Kidney (tissue), 13 donors: ENCODE measurements at regions not wholly inside any gene's neighbourhood (a gene's known extent, or its start where the extent isn't known, plus 50 kb on each side); places are given as distances from the start of the nearest gene placed in this dataset.

Experiments
- DNase-seq, 5 donors: peaks; one replicate each; pipeline ENCODE4 v3.0.0-alpha.2; 2013 to 2020
- FAIRE-seq: peaks from 2 replicates; lab custom pipeline; 2012; peaks lifted over from hg19 to GRCh38; lab: Jason Lieb, UNC
- H3K27ac ChIP-seq, 2 donors: one replicate each; pipeline ENCODE4 v1.7.0; 2013; ENCODE audit warnings: low read depth in 2 of 2, low read length in 2 of 2, inconsistent platforms in 1 of 2
- H3K27me3 ChIP-seq: one replicate; pipeline ENCODE4 v1.7.1; 2013; ENCODE audit warnings: low read length, inconsistent platforms; ENCODE audit not compliant: control insufficient read depth, insufficient read depth
- H3K36me3 ChIP-seq, 3 donors: one replicate each; pipeline versions ENCODE4 v1.7.0 to v1.7.1; 2013; ENCODE audit warnings: low read length in 3 of 3, control low read depth in 1 of 3, inconsistent platforms in 1 of 3; ENCODE audit not compliant: insufficient read depth in 3 of 3, control insufficient read depth in 2 of 3
- H3K4me1 ChIP-seq, 3 donors: one replicate each; pipeline versions ENCODE4 v1.7.0 to v1.7.1; 2013; ENCODE audit warnings: low read length in 3 of 3, inconsistent platforms in 1 of 3, low read depth in 1 of 3; ENCODE audit not compliant: control insufficient read depth in 2 of 3, insufficient read depth in 2 of 3
- H3K4me3 ChIP-seq, 3 donors: one replicate each; pipeline versions ENCODE4 v1.7.0 to v1.8.1; 2013; ENCODE audit warnings: low read length in 3 of 3, control low read depth in 1 of 3, inconsistent platforms in 1 of 3
- H3K9ac ChIP-seq, 3 donors: one replicate each; pipeline versions ENCODE4 v1.7.0 to v1.7.1; 2013; ENCODE audit warnings: low read length in 3 of 3, control low read depth in 1 of 3, inconsistent platforms in 1 of 3
- H3K9me3 ChIP-seq, 3 donors: one replicate each; pipeline versions ENCODE4 v1.7.0 to v1.7.1; 2013; ENCODE audit warnings: low read length in 3 of 3, control low read depth in 1 of 3, inconsistent platforms in 1 of 3; ENCODE audit not compliant: control insufficient read depth in 2 of 3, insufficient read depth in 1 of 3
- intact Hi-C: fragments of 100-400 bp; cut with DNase I; formaldehyde crosslinking; loops from one replicate; pipeline ENCODE4 v1.11.1; 2022
- TF ChIP-seq, protein P1 (sequence below): IDR thresholded peaks from 3 replicates; pipeline ENCODE4 v1.5.1; 2012; ENCODE audit warnings: mild to moderate bottlenecking, moderate library complexity, borderline replicate concordance; ENCODE audit not compliant: insufficient read depth; ENCODE audit errors: extremely low read depth
- donor health status: control.
- donor health status: control.
- donor health status: control.
- donor health status: control.
- donor health status: control.
- donor health status: DM: yes; HTN: yes; CAD: no.
- donor health status: Normal renal cell carcinoma (clear cell type).

DNA sequence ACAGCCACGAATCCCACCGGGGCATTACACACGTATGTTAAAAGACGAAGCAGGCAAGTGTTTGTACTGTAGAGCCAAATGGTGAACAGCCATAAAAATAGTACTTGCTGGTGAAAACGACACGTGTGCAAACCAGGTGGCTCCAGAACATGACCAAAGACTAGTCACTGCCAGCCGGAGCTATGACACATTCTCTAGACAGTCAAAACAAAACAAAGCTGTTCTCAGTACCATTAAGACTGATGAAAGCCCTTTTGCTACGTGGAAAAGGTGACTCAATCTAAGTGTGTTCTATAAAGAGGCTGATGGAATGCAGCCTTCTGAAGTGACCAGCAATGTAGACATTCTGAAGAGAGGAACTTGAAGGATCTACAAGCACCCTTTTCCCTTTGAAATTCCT is 367.7 kb upstream of the NETO1 start:
- TF ChIP-seq, protein P1, sequence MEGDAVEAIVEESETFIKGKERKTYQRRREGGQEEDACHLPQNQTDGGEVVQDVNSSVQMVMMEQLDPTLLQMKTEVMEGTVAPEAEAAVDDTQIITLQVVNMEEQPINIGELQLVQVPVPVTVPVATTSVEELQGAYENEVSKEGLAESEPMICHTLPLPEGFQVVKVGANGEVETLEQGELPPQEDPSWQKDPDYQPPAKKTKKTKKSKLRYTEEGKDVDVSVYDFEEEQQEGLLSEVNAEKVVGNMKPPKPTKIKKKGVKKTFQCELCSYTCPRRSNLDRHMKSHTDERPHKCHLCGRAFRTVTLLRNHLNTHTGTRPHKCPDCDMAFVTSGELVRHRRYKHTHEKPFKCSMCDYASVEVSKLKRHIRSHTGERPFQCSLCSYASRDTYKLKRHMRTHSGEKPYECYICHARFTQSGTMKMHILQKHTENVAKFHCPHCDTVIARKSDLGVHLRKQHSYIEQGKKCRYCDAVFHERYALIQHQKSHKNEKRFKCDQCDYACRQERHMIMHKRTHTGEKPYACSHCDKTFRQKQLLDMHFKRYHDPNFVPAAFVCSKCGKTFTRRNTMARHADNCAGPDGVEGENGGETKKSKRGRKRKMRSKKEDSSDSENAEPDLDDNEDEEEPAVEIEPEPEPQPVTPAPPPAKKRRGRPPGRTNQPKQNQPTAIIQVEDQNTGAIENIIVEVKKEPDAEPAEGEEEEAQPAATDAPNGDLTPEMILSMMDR, result no peak
- Histone ChIP-seq H3K9me3 (no peaks in the 10 kb centered on the region), H3K9ac (no peak overlapping the region), H3K27me3 (no peaks in the 10 kb centered on the region), H3K36me3 (no peaks in the 10 kb centered on the region), H3K4me3 (no peak overlapping the region), H3K4me1 (no peaks in the 10 kb centered on the region), H3K27ac (no peak overlapping the region)
- DNase-seq (no peak), FAIRE-seq (no peak)
- intact Hi-C loops, result no loop called here

DNA sequence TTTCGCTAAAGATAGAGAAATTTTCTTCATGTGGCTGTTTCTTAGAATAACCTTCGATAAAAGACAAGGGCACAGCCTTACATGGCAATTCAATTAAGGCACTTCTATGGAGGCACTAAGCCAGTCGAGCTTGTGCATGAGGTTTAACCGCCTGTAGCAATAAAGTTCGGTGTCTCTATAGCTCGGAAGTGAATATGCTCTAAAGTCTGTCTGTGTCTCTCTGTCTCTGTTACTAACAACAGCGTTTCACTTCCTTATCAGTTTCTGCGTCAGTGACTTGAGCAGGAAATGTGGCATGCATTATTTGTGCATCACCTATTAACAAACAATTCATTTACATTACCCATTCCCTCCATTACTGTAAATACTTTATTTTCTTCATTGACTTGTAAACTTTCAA is 365.1 kb upstream of the NETO1 start:
- TF ChIP-seq, protein P1, result no peak
- DNase-seq (no peak), FAIRE-seq (no peak)
- intact Hi-C loops, result no loop called here
- no peak overlapping the region for H3K27ac ChIP-seq
- H3K9me3 ChIP-seq, result no peaks in the 10 kb centered on the region
- no peaks in the 10 kb centered on the region for H3K36me3 ChIP-seq
- H3K4me1 ChIP-seq, result no peaks in the 10 kb centered on the region
- H3K27me3 ChIP-seq, result no peaks in the 10 kb centered on the region
- no peak overlapping the region for H3K4me3 ChIP-seq
- no peak overlapping the region for H3K9ac ChIP-seq

DNA sequence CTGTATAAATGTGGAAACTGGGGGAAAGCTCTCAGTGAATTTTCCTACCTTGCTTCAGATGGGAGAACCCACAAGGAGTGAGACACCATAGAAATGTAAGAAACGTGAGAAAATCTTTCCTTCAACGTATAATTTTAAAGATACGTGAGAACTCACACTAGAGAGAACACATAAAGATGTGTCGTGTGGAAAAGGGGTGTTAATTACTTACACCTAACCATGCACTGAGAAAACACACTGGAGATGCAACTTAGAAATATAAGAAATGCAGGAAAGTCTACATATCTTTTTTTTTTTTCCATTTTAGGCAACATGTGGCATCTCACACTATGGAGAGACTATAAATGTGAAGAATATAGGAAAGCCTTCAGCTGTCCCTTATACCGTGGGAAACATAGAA is 352.9 kb upstream of the NETO1 start:
- no peak overlapping the region for H3K27ac ChIP-seq
- intact Hi-C loops, result no loop called here
- no peaks in the 10 kb centered on the region for H3K4me1 ChIP-seq
- no peak for DNase-seq
- FAIRE-seq, result no peak
- TF ChIP-seq, protein P1, result no peak
- H3K9ac ChIP-seq, result no peak overlapping the region
- no peaks in the 10 kb centered on the region for H3K36me3 ChIP-seq
- peaks cover 0 to 5% (median 5%) of the 10 kb centered on the region in 3 donors for H3K9me3 ChIP-seq
- no peak overlapping the region for H3K4me3 ChIP-seq
- H3K27me3 ChIP-seq, result no peaks in the 10 kb centered on the region

DNA sequence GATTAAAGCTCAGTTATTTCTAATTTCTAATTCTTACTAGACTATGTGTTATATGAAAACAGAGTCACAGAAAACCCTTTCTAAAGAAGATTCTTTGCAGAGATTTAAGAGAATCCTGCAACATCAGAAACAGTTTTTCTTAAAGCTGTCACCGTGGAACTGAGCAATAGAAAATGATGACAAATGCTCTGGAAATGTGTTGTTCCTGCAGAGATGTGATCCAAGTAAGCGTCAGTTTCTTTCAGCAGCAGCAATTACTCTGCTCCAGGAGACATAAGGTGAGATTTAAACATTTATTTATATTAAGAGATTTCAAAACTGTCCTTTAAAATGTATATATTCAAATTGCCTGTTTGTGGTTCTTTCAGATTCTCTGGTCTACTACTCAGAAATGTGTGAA is 350.5 kb upstream of the NETO1 start:
- no peaks in the 10 kb centered on the region for H3K27me3 ChIP-seq
- no peak overlapping the region for H3K4me3 ChIP-seq
- no peaks in the 10 kb centered on the region for H3K4me1 ChIP-seq
- H3K9ac ChIP-seq, result no peak overlapping the region
- intact Hi-C loops, result no loop called here
- H3K36me3 ChIP-seq, result no peaks in the 10 kb centered on the region
- H3K27ac ChIP-seq, result no peak overlapping the region
- DNase-seq (no peak), FAIRE-seq (no peak)
- H3K9me3 ChIP-seq, result peaks cover 0 to 5% (median 5%) of the 10 kb centered on the region in 3 donors
- TF ChIP-seq, protein P1, result no peak
